ENCODE measurements at regions not wholly inside any gene's neighbourhood (a gene's known extent, or its start where the extent isn't known, plus 50 kb on each side); places are given as distances from the start of the nearest gene placed in this dataset.

GRCh38 chr1:234962340-234962989 is 166.2 kb downstream of the TOMM20 start:
- Histone ChIP-seq H4K20me1 (ENCODE audit: insufficient read depth) (no peaks in the 10 kb centered on the region), H2AFZ (ENCODE audit: low read depth) (peak overlapping the region; percentile 50; the same call in 1 of the 2 replicates), H3K27me3 (ENCODE audit: insufficient read depth) (no peaks in the 10 kb centered on the region), H3K9me2 (no peaks in the 10 kb centered on the region), H3K27ac (ENCODE audit: low read depth in 2 of 2, low read length in 1 of 2) (peak overlapping the region; percentile 91), H3K4me2 (peak overlapping the region; percentile 69), H3K9ac (peak overlapping the region; percentile 60; the same call in 1 of the 2 replicates), H3K4me3 (ENCODE audit: low read depth in 2 of 2, low read length in 1 of 2) (no peak overlapping the region), H3K4me1 (ENCODE audit: control insufficient read depth in 1 of 2, insufficient read depth in 2 of 2, low read depth in 1 of 2, low read length in 1 of 2) (peaks cover 34 to 40% of the 10 kb centered on the region in 2 experiments), H3K79me2 (ENCODE audit: insufficient read depth) (no peaks in the 10 kb centered on the region), H3F3A (replicated peaks; ENCODE audit: insufficient read depth) (peaks cover 27% of the 10 kb centered on the region), H3K9me3 (no peaks in the 10 kb centered on the region), H3K36me3 (replicated peaks in 1 of 2; ENCODE audit: control insufficient read depth in 1 of 2, insufficient read depth in 2 of 2, low read length in 1 of 2) (no peaks in the 10 kb centered on the region)
- peak; percentile 50 for DNase-seq
- CTCF ChIA-PET = interaction anchor here (1.0 kb wide), 2 partner anchors 11 to 15 kb away, joined by 3 read pairs; no protein-coding TSS in a partner anchor
- 28% methylated on average over 9 of the region's 9 CpGs for WGBS (ENCODE audit: low lambda C conversion rate)
- POLR2A ChIA-PET = interaction anchor here (1.3 kb wide), 1 partner anchor 351 kb away, joined by 4 read pairs; no protein-coding TSS in a partner anchor
- TF ChIP-seq GABPA (IDR thresholded peaks at IDR 0.05; ENCODE audit: low read depth) (no peak), USF2 (IDR thresholded peaks at IDR 0.05; ENCODE audit: borderline replicate concordance, low read depth, low read length) (no peak), RCOR1 (IDR thresholded peaks at IDR 0.05; ENCODE audit: low read length) (peak; percentile 38; the same call in 1 of the 2 replicates), TAF1 (IDR thresholded peaks at IDR 0.05; ENCODE audit: borderline replicate concordance, low read depth, low read length) (no peak), ZBTB33 (IDR thresholded peaks at IDR 0.05; ENCODE audit: borderline replicate concordance, low read depth) (peak; percentile 73; the same call in 1 of the 2 replicates), MAX (IDR thresholded peaks at IDR 0.05; ENCODE audit: low read depth) (peak; percentile 85), EP300 (IDR thresholded peaks at IDR 0.05; ENCODE audit: borderline replicate concordance in 1 of 2, low read depth in 1 of 2, low read length in 1 of 2) (peak; percentile 44 to 94), MXI1 (IDR thresholded peaks at IDR 0.05; ENCODE audit: low read depth, low read length) (peak; percentile 40; the same call in 1 of the 2 replicates), REST (IDR thresholded peaks at IDR 0.05; ENCODE audit: low read depth, low read length) (peak; percentile 56; the same call in 1 of the 2 replicates), YY1 (IDR thresholded peaks at IDR 0.05; ENCODE audit: low read depth) (peak; percentile 46; the same call in 1 of the 2 replicates), CHD2 (IDR thresholded peaks at IDR 0.05; ENCODE audit: low read length, partially characterized antibody) (no peak), FOXM1 (IDR thresholded peaks at IDR 0.05; ENCODE audit: low read depth) (peak; percentile 72), NRF1 (IDR thresholded peaks at IDR 0.05; ENCODE audit: low read depth, low read length) (no peak), NFIC (IDR thresholded peaks at IDR 0.05; ENCODE audit: borderline replicate concordance) (peak; percentile 88), MEF2A (IDR thresholded peaks at IDR 0.05; ENCODE audit: borderline replicate concordance, low read depth) (0 out of 2 replicates have a peak, but pooled peaks have one; percentile 52), RXRA (IDR thresholded peaks at IDR 0.05; ENCODE audit: borderline replicate concordance, low read depth) (peak; percentile 84), TEAD4 (IDR thresholded peaks at IDR 0.05; ENCODE audit: borderline replicate concordance, insufficient read depth) (peak; percentile 88), CTCF (IDR thresholded peaks at IDR 0.05) (no peak)
- TF ChIP-seq, protein P1, sequence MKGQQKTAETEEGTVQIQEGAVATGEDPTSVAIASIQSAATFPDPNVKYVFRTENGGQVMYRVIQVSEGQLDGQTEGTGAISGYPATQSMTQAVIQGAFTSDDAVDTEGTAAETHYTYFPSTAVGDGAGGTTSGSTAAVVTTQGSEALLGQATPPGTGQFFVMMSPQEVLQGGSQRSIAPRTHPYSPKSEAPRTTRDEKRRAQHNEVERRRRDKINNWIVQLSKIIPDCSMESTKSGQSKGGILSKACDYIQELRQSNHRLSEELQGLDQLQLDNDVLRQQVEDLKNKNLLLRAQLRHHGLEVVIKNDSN (IDR thresholded peaks at IDR 0.05; ENCODE audit: borderline replicate concordance, low read depth) = no peak
- TF ChIP-seq, protein P2, sequence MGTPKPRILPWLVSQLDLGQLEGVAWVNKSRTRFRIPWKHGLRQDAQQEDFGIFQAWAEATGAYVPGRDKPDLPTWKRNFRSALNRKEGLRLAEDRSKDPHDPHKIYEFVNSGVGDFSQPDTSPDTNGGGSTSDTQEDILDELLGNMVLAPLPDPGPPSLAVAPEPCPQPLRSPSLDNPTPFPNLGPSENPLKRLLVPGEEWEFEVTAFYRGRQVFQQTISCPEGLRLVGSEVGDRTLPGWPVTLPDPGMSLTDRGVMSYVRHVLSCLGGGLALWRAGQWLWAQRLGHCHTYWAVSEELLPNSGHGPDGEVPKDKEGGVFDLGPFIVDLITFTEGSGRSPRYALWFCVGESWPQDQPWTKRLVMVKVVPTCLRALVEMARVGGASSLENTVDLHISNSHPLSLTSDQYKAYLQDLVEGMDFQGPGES (IDR thresholded peaks at IDR 0.05; ENCODE audit: low read depth, low read length) = no peak

Data from SK-N-SH (cell line).